ENCODE measurements at regions not wholly inside any gene's neighbourhood (a gene's known extent, or its start where the extent isn't known, plus 50 kb on each side); places are given as distances from the start of the nearest gene placed in this dataset.

DNA sequence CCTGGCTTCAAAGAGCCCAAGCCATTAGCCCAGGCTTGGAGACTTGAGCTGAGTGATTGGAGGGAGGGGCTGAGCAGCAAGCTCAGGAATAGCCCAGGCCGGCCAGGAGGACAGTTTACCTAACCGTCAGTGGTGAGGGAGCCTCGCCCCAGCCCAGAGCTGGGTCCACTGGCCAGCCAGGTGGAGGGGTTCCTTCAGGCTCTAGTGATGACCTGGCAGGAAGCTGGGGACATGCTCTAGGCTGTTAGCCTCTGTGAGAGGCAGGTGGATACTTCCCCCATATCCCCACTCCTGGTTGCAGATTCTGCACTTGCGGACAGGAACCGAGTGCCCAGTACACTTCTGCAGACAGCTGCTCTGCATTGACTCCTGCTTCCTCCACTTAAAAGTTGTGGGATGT, 61.2 kb upstream of the ANTXRL start:
- TF ChIP-seq NFIC (IDR thresholded peaks at IDR 0.05) (no peak), CEBPB (IDR thresholded peaks at IDR 0.05) (no peak), TEAD4 (IDR thresholded peaks at IDR 0.05) (no peak), TAF1 (IDR thresholded peaks at IDR 0.05; ENCODE audit: low read depth) (no peak), EGR1 (IDR thresholded peaks at IDR 0.05) (no peak)
- TF ChIP-seq, protein P1, sequence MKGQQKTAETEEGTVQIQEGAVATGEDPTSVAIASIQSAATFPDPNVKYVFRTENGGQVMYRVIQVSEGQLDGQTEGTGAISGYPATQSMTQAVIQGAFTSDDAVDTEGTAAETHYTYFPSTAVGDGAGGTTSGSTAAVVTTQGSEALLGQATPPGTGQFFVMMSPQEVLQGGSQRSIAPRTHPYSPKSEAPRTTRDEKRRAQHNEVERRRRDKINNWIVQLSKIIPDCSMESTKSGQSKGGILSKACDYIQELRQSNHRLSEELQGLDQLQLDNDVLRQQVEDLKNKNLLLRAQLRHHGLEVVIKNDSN (IDR thresholded peaks at IDR 0.05): no peak
